Activated CD4-positive, alpha-beta memory T cell treated with anti-CD3 and anti-CD28 coated beads for 36 hours (primary cell): ENCODE measurements at regions not wholly inside any gene's neighbourhood (a gene's known extent, or its start where the extent isn't known, plus 50 kb on each side); places are given as distances from the start of the nearest gene placed in this dataset.

Experiments
- CTCF ChIA-PET: fragments of 350-600 bp; sonication (Branson Sonifier 250); formaldehyde crosslinking; loops from one replicate; lab custom pipeline; 2021; ENCODE audit warnings: antibody characterized with exemption, inconsistent platforms; lab: Charles Lee
- POLR2A ChIA-PET: fragments of 350-600 bp; sonication (Branson Sonifier 250); formaldehyde crosslinking; loops from one replicate; lab custom pipeline; 2021; ENCODE audit warnings: antibody characterized with exemption; lab: Charles Lee
- DNase-seq: peaks from one replicate; pipeline ENCODE4 v3.0.0-alpha.2; 2020
- H3K27ac Mint-ChIP-seq: one replicate; pipeline ENCODE4 v1.8.0; 2021; ENCODE audit warnings: mixed read lengths
- H3K27me3 Mint-ChIP-seq: one replicate; pipeline ENCODE4 v1.8.0; 2021; ENCODE audit warnings: mixed read lengths
- H3K36me3 Mint-ChIP-seq: one replicate; pipeline ENCODE4 v1.8.0; 2021; ENCODE audit warnings: mixed read lengths
- H3K4me1 Mint-ChIP-seq: one replicate; pipeline ENCODE4 v1.8.0; 2021; ENCODE audit warnings: low read depth, mixed read lengths
- H3K4me3 Mint-ChIP-seq: one replicate; pipeline ENCODE4 v1.8.0; 2021; ENCODE audit warnings: mild to moderate bottlenecking, mixed read lengths
- H3K9me3 Mint-ChIP-seq: one replicate; pipeline ENCODE4 v1.8.0; 2021; ENCODE audit warnings: mixed read lengths
- intact Hi-C: fragments of 100-400 bp; cut with micrococcal nuclease; formaldehyde crosslinking; loops from one replicate; pipeline ENCODE4 v1.15.1; 2023

GRCh38 chr1:208397286-208397685, 153.1 kb upstream of the PLXNA2 start:
- Mint-ChIP-seq H3K27me3 (no peaks in the 10 kb centered on the region), H3K36me3 (no peaks in the 10 kb centered on the region), H3K9me3 (no peaks in the 10 kb centered on the region), H3K4me3 (no peak overlapping the region), H3K4me1 (no peaks in the 10 kb centered on the region), H3K27ac (no peak overlapping the region)
- ChIA-PET POLR2A (no interaction called here), CTCF (no interaction called here)
- DNase-seq = no peak
- intact Hi-C loops = no loop called here

DNA sequence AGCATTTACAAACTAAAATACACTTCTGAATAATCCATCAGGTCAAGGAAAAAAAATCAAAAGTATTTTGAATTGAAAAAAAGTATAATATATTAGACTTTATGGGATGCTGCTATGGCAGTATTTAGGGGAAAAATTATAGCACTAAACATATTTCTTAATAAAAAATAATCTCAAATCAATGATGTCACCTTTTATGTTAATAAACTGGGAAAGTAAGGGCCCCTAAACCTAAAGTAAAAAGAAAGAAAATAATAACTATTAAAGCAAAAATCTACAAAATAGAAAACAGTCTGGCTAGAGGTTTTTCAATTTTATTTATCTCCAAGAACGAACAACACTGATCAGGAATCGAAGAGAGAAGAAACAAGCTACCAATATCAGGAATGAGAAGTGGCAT, 160.8 kb upstream of the PLXNA2 start:
- ChIA-PET CTCF (no interaction called here), POLR2A (no interaction called here)

DNA sequence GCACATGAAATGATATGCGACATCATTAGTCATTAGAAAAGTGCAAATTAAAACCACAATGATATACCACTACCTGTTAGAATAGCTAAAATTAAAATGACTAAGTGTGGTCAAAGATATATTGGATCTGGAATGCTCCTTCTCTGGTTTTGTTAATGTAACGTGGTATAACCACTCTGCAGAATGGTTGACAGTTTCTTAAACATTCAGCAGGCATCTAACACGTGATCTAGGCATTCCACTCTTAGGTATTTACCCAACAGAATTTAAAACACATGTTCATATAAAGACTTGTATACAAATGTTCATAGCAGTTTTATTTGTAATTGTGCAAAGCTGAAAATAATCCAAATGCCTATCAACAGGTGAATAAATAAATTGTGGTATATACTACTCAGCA, 165.0 kb upstream of the PLXNA2 start:
- Mint-ChIP-seq H3K4me1 (no peaks in the 10 kb centered on the region), H3K27ac (no peak overlapping the region), H3K9me3 (no peaks in the 10 kb centered on the region), H3K4me3 (no peak overlapping the region), H3K27me3 (peaks cover 3% of the 10 kb centered on the region), H3K36me3 (no peaks in the 10 kb centered on the region)
- CTCF ChIA-PET = no interaction called here
- intact Hi-C loops = no loop called here
- DNase-seq = no peak
- POLR2A ChIA-PET = no interaction called here

More for the DNA sequence above, 160.8 kb upstream of the PLXNA2 start:
- H3K27ac Mint-ChIP-seq = no peak overlapping the region
- intact Hi-C loops = no loop called here
- no peaks in the 10 kb centered on the region for H3K4me1 Mint-ChIP-seq
- no peak for DNase-seq
- H3K36me3 Mint-ChIP-seq = no peaks in the 10 kb centered on the region
- no peaks in the 10 kb centered on the region for H3K9me3 Mint-ChIP-seq
- no peak overlapping the region for H3K4me3 Mint-ChIP-seq
- H3K27me3 Mint-ChIP-seq = peaks cover 3% of the 10 kb centered on the region

DNA sequence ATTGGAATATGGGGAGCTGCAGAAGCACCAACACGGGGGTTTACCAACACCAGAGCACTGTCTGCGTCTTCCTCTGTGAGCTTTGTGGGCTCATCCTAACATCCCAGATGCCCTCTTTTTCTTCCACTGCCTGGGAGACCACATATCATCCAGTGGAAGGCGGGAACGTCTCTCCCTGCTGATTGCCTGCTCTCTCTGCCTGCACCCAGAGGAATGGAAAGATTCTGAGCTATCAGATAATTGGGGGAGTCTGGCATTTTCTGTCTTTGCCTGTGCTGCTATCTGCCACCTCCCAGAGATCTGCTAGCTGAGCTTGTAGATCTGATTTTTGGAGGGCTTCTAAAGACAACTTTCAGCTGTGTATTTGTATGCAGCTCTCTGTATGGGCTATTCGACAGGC, 166.2 kb upstream of the PLXNA2 start:
- intact Hi-C loops = no loop called here
- POLR2A ChIA-PET = no interaction called here
- CTCF ChIA-PET = no interaction called here
- H3K27me3 Mint-ChIP-seq = no peaks in the 10 kb centered on the region
- no peak overlapping the region for H3K27ac Mint-ChIP-seq
- no peaks in the 10 kb centered on the region for H3K4me1 Mint-ChIP-seq
- H3K4me3 Mint-ChIP-seq = no peak overlapping the region
- no peaks in the 10 kb centered on the region for H3K9me3 Mint-ChIP-seq
- DNase-seq = no peak
- H3K36me3 Mint-ChIP-seq = no peaks in the 10 kb centered on the region

GRCh38 chr1:208413006-208413405, 168.8 kb upstream of the PLXNA2 start:
- CTCF ChIA-PET = no interaction called here
- H3K27me3 Mint-ChIP-seq = no peaks in the 10 kb centered on the region
- POLR2A ChIA-PET = no interaction called here
- H3K4me1 Mint-ChIP-seq = no peaks in the 10 kb centered on the region
- DNase-seq = no peak
- H3K36me3 Mint-ChIP-seq = no peaks in the 10 kb centered on the region
- intact Hi-C loops = no loop called here
- H3K9me3 Mint-ChIP-seq = no peaks in the 10 kb centered on the region
- no peak overlapping the region for H3K4me3 Mint-ChIP-seq
- H3K27ac Mint-ChIP-seq = no peak overlapping the region

DNA sequence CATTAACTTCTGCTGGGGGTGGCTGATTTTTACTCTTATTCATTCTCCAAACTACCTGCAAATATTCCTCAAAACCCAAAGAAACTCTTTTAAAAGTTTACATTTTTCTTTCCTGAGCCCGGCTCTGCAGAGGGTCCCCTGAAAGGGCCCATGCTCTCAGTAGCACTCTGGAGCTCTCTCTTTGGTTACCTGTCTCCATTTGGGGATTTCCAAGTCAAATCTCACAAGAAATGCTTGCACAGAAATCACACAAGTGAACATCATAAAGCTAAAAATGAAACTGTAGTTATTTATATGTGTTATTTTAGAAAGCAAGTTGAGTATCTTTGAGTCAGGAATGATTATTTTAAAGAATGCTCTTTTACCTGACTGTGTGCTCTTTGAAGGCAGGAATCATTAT, 174.5 kb upstream of the PLXNA2 start:
- H3K36me3 Mint-ChIP-seq = no peaks in the 10 kb centered on the region
- H3K27me3 Mint-ChIP-seq = no peaks in the 10 kb centered on the region
- ChIA-PET CTCF (no interaction called here), POLR2A (no interaction called here)
- H3K9me3 Mint-ChIP-seq = no peaks in the 10 kb centered on the region
- no peak for DNase-seq
- no peak overlapping the region for H3K27ac Mint-ChIP-seq
- H3K4me3 Mint-ChIP-seq = no peak overlapping the region
- H3K4me1 Mint-ChIP-seq = no peaks in the 10 kb centered on the region
- intact Hi-C loops = no loop called here

DNA sequence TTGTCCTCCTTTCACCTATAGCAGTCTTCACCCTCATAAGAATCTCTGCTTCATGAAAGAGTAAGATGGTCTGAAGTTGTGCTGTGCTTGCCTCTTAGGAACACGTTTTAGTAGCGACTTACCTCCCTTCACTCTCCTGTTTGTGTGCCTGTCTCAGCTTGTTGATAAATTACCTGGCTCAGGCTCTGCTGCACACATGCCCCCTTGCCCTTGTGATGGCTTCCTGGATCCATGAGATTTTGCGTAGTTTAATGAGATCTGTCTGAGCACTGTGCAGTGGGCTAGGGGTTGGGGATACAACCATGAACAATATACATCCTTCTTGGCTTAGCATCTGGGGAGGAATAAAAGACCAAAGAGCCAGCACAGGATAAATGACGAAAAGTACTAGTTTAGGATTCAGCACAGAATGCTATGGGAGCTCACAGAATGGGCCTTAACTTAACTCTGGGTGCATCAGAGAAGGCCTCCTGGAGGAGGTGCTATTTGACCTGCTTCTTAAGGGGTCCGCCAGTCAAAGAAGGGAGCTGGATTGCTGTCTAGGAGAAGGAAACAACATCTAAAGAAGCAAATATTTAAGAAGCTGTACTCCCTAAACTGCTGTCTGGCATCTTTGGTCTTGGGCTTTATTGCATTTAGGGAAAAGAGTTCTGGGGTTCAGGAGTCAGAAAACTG, 175.7 kb upstream of the PLXNA2 start:
- no peaks in the 10 kb centered on the region for H3K9me3 Mint-ChIP-seq
- no peaks in the 10 kb centered on the region for H3K36me3 Mint-ChIP-seq
- ChIA-PET POLR2A (no interaction called here), CTCF (no interaction called here)
- no peak for DNase-seq
- H3K4me1 Mint-ChIP-seq = no peaks in the 10 kb centered on the region
- no peaks in the 10 kb centered on the region for H3K27me3 Mint-ChIP-seq
- H3K27ac Mint-ChIP-seq = no peak overlapping the region
- no peak overlapping the region for H3K4me3 Mint-ChIP-seq
- intact Hi-C loops = no loop called here

DNA sequence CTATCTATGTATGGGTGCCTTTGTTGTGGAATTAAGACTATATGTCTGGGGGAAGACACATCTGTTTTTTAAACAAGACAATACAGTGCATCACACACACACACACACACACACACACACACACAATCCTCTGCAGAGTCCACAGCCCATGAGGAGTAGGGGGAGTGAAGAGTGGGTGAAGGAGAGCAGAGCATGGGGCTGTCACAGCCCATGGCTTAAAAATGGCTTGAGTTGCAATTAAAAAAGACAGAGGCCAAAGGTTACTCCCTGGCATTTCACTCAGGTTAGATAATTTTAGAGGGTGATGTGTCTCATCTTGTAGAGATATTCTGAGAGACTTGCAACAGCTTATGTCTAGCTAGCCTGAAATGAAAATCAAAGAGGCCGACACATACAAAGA, 176.5 kb upstream of the PLXNA2 start:
- ChIA-PET POLR2A (no interaction called here), CTCF (no interaction called here)
- intact Hi-C loops = no loop called here
- H3K4me3 Mint-ChIP-seq = no peak overlapping the region
- H3K36me3 Mint-ChIP-seq = no peaks in the 10 kb centered on the region
- no peaks in the 10 kb centered on the region for H3K27me3 Mint-ChIP-seq
- H3K9me3 Mint-ChIP-seq = no peaks in the 10 kb centered on the region
- no peak overlapping the region for H3K27ac Mint-ChIP-seq
- no peaks in the 10 kb centered on the region for H3K4me1 Mint-ChIP-seq
- no peak for DNase-seq

GRCh38 chr1:208421486-208421885, 177.3 kb upstream of the PLXNA2 start:
- H3K4me3 Mint-ChIP-seq = no peak overlapping the region
- no peaks in the 10 kb centered on the region for H3K36me3 Mint-ChIP-seq
- H3K4me1 Mint-ChIP-seq = no peaks in the 10 kb centered on the region
- H3K27me3 Mint-ChIP-seq = peaks cover 2% of the 10 kb centered on the region
- POLR2A ChIA-PET = no interaction called here
- CTCF ChIA-PET = no interaction called here
- H3K27ac Mint-ChIP-seq = no peak overlapping the region
- DNase-seq = no peak
- intact Hi-C loops = no loop called here
- H3K9me3 Mint-ChIP-seq = no peaks in the 10 kb centered on the region

DNA sequence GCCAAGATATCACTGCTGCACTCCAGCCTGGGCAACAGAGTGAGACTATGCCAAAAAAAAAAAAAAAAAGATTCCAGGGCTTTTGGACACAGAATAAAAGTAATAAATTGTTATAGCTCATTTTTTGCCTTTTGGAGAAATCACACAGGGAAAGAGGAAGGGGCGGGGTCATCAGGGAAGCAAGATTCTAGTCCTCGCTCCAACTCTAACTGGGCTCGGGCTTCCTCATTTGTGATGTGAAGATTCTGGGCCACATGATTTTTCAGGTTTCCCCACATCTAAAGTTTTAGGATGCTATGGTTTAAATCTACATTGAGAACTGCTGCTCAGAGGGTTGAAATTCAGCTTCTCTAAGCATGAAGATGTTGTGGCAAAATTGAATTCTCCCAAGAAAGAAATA, 179.3 kb upstream of the PLXNA2 start:
- no peaks in the 10 kb centered on the region for H3K36me3 Mint-ChIP-seq
- no peaks in the 10 kb centered on the region for H3K9me3 Mint-ChIP-seq
- peaks cover 3% of the 10 kb centered on the region for H3K27me3 Mint-ChIP-seq
- no peaks in the 10 kb centered on the region for H3K4me1 Mint-ChIP-seq
- H3K4me3 Mint-ChIP-seq = no peak overlapping the region
- ChIA-PET POLR2A (no interaction called here), CTCF (no interaction called here)
- intact Hi-C loops = no loop called here
- no peak overlapping the region for H3K27ac Mint-ChIP-seq
- no peak for DNase-seq

GRCh38 chr1:208425096-208425495, 180.9 kb upstream of the PLXNA2 start:
- POLR2A ChIA-PET = no interaction called here
- no peak overlapping the region for H3K4me3 Mint-ChIP-seq
- CTCF ChIA-PET = no interaction called here
- H3K27me3 Mint-ChIP-seq = peaks cover 4% of the 10 kb centered on the region
- no peaks in the 10 kb centered on the region for H3K9me3 Mint-ChIP-seq
- no peak for DNase-seq
- H3K4me1 Mint-ChIP-seq = no peaks in the 10 kb centered on the region
- no peak overlapping the region for H3K27ac Mint-ChIP-seq
- intact Hi-C loops = no loop called here
- no peaks in the 10 kb centered on the region for H3K36me3 Mint-ChIP-seq

GRCh38 chr1:208430220-208430619, 186.0 kb upstream of the PLXNA2 start:
- no peak for DNase-seq
- Mint-ChIP-seq H3K36me3 (no peaks in the 10 kb centered on the region), H3K9me3 (no peaks in the 10 kb centered on the region), H3K4me1 (no peaks in the 10 kb centered on the region), H3K4me3 (no peak overlapping the region), H3K27ac (no peak overlapping the region), H3K27me3 (peaks cover 4% of the 10 kb centered on the region)
- ChIA-PET CTCF (no interaction called here), POLR2A (no interaction called here)
- intact Hi-C loops = no loop called here

GRCh38 chr1:208431721-208432120, 187.5 kb upstream of the PLXNA2 start:
- Mint-ChIP-seq H3K27ac (no peak overlapping the region), H3K36me3 (no peaks in the 10 kb centered on the region), H3K4me3 (no peak overlapping the region), H3K4me1 (no peaks in the 10 kb centered on the region), H3K27me3 (peaks cover 2% of the 10 kb centered on the region), H3K9me3 (no peaks in the 10 kb centered on the region)
- ChIA-PET POLR2A (no interaction called here), CTCF (no interaction called here)
- DNase-seq = no peak
- intact Hi-C loops = no loop called here
